Activated CD4-positive, alpha-beta T cell treated with anti-CD3 and anti-CD28 coated beads, Interleukin-2, amount 50 U/mL, for 24 hours (primary cell): ENCODE measurements at regions not wholly inside any gene's neighbourhood (a gene's known extent, or its start where the extent isn't known, plus 50 kb on each side); places are given as distances from the start of the nearest gene placed in this dataset.

Source experiments
- DNase-seq, 2 donors: peaks; one replicate each; pipeline ENCODE4 v3.0.0-alpha.2; 2020; ENCODE audit warnings: low read depth in 1 of 2, low spot score in 1 of 2

GRCh38 chrX:4277122-4277521 lies 563.7 kb upstream of the PRKX start:
- no peak for DNase-seq

GRCh38 chrX:4268676-4269075 lies 555.2 kb upstream of the PRKX start:
- DNase-seq, result no peak

- no peak for DNase-seq
These were observed 551.6 kb upstream of the PRKX start for GRCh38 chrX:4265036-4265435.

- DNase-seq, result no peak
These were observed 549.8 kb upstream of the PRKX start for GRCh38 chrX:4263030-4263803.

- no peak for DNase-seq
These were observed 539.6 kb upstream of the PRKX start for GRCh38 chrX:4253092-4253491.

GRCh38 chrX:4249401-4249800 lies 536.0 kb upstream of the PRKX start:
- no peak for DNase-seq

- no peak for DNase-seq
These were observed 530.3 kb upstream of the PRKX start for GRCh38 chrX:4243759-4244158.

GRCh38 chrX:4240541-4241194 lies 527.2 kb upstream of the PRKX start:
- DNase-seq, result no peak

- DNase-seq, result no peak
These were observed 526.4 kb upstream of the PRKX start for GRCh38 chrX:4239650-4240540.

GRCh38 chrX:4238916-4239315 lies 525.5 kb upstream of the PRKX start:
- no peak for DNase-seq

GRCh38 chrX:4225086-4225485 lies 511.6 kb upstream of the PRKX start:
- DNase-seq, result no peak

GRCh38 chrX:4206941-4207340 lies 493.5 kb upstream of the PRKX start:
- DNase-seq, result no peak

- no peak for DNase-seq
These were observed 484.5 kb upstream of the PRKX start for GRCh38 chrX:4197971-4198370.

- DNase-seq, result no peak
These were observed 480.2 kb upstream of the PRKX start for GRCh38 chrX:4193500-4194155.

- no peak for DNase-seq
These were observed 472.9 kb upstream of the PRKX start for GRCh38 chrX:4186331-4186730.

- no peak for DNase-seq
These were observed 471.6 kb upstream of the PRKX start for GRCh38 chrX:4185086-4185485.

GRCh38 chrX:4182408-4182806 lies 469.0 kb upstream of the PRKX start:
- no peak for DNase-seq

GRCh38 chrX:4181782-4182407 lies 468.4 kb upstream of the PRKX start:
- no peak for DNase-seq

- DNase-seq, result no peak
These were observed 465.6 kb upstream of the PRKX start for GRCh38 chrX:4179031-4179430.

GRCh38 chrX:4175221-4175620 lies 461.8 kb upstream of the PRKX start:
- DNase-seq, result no peak

GRCh38 chrX:4173743-4174142 lies 460.3 kb upstream of the PRKX start:
- no peak for DNase-seq
